ENCODE measurements at regions not wholly inside any gene's neighbourhood (a gene's known extent, or its start where the extent isn't known, plus 50 kb on each side); places are given as distances from the start of the nearest gene placed in this dataset.

DNA sequence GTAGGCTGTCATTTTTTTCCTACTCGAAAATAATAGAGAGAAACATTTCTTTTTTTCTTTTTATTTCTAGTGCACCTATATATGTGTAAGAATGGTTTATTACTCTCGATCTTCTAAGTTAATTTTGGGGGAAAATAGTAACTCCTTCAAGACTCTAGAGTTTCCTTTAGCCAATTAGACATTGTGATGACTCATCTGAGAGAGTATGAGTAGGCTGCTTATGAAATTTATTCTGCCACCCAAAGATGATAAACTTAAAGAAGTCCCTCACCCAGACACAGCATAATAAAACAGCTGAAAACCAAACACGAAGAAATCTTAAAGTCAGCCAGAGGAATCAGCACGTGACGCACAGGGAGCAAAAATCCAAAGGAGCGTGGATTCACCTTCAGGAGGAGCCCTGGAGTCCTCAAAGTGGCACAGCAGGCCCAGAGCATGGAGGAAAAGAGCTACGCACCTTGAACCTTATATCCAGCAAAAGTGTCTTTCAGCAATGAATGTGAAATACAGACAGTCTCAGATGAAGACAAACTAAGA, 81.9 kb downstream of the ERMARD start:
- peaks cover 0 to 6% (median 4%) of the 10 kb centered on the region in 4 experiments for H3K4me1 ChIP-seq (ENCODE audit: control extremely low read depth in 1 of 4, control insufficient read depth in 4 of 4, insufficient read depth in 4 of 4, low read length in 3 of 4)
- H3K36me3 ChIP-seq (ENCODE audit: control insufficient read depth in 4 of 4, insufficient read depth in 4 of 4, low read length in 3 of 4) = no peaks in the 10 kb centered on the region
- H3K27ac ChIP-seq (ENCODE audit: insufficient read depth in 1 of 2, low read depth in 1 of 2, low read length in 2 of 2, poor library complexity in 1 of 2, severe bottlenecking in 2 of 2) = no peak overlapping the region
- no peaks in the 10 kb centered on the region for H3K9me3 ChIP-seq (ENCODE audit: control extremely low read depth in 1 of 5, control insufficient read depth in 4 of 5, insufficient read depth in 2 of 5, low read depth in 1 of 5, low read length in 4 of 5)
- no peak overlapping the region for H3K4me3 ChIP-seq (ENCODE audit: control insufficient read depth in 1 of 7, extremely low read depth in 1 of 7, insufficient read depth in 4 of 7, low read depth in 2 of 7, low read length in 6 of 7)
- ChIA-PET POLR2A (no interaction called here), CTCF (interaction anchor here (1.0 to 1.6 kb wide), 4 partner anchors 22 to 117 kb away, joined by 3 to 8 read pairs (median 4); no protein-coding TSS in a partner anchor)
- peak in 1 of 3 donors; percentile 7 for DNase-seq
- peaks cover 2 to 34% (median 7%) of the 10 kb centered on the region in 5 experiments for H3K27me3 ChIP-seq (replicated peaks in 2 of 5; ENCODE audit: control insufficient read depth in 4 of 5, insufficient read depth in 5 of 5, low read length in 4 of 5)
- WGBS (ENCODE audit: insufficient coverage) = 90% methylated on average over 3 of the region's 7 CpGs

DNA sequence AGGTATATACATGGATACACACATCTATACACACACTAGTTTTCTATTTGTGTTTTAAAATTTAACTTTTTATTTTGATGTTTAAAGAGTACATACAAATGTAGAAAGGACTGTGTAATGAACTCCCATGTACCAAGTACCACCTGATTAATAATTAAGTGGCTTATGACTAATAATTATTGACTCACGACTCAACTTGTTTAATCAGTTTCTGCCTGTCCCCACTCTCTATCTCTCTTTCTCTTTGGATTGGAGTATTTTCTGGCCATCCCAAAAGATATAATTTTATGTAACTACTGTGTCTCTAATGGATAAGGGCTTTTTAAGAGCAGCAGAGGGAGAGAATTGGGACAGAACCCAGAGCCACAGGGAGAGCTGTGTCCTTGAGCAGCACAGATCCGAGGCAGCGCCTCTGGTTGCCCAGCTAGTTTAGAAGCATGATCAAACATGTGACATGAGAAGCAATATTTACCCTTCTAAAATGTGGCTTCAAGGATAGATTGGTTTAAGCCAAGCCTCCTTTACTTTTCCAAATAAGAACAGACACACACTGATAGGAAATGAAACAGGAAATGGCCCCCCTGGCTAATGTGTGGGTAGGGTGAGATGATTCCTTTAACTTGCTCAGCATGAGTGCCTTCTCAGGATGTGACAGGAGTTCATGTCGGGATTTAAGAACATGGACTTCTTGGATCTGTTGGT, 81.0 kb downstream of the ERMARD start:
- ChIA-PET CTCF (interaction anchor here (0.6 to 2.3 kb wide), 27 partner anchors 10 to 698 kb away, joined by 3 to 23 read pairs (median 3); no protein-coding TSS in a partner anchor), POLR2A (no interaction called here)
- no peak overlapping the region for H3K4me3 ChIP-seq (ENCODE audit: control insufficient read depth in 1 of 7, extremely low read depth in 1 of 7, insufficient read depth in 4 of 7, low read depth in 2 of 7, low read length in 6 of 7)
- H3K9me3 ChIP-seq (ENCODE audit: control extremely low read depth in 1 of 5, control insufficient read depth in 4 of 5, insufficient read depth in 2 of 5, low read depth in 1 of 5, low read length in 4 of 5) = no peaks in the 10 kb centered on the region
- H3K27me3 ChIP-seq (replicated peaks in 2 of 5; ENCODE audit: control insufficient read depth in 4 of 5, insufficient read depth in 5 of 5, low read length in 4 of 5) = peaks cover 2 to 26% (median 7%) of the 10 kb centered on the region in 5 experiments
- H3K4me1 ChIP-seq (ENCODE audit: control extremely low read depth in 1 of 4, control insufficient read depth in 4 of 4, insufficient read depth in 4 of 4, low read length in 3 of 4) = peaks cover 0 to 6% (median 4%) of the 10 kb centered on the region in 4 experiments
- H3K36me3 ChIP-seq (ENCODE audit: control insufficient read depth in 4 of 4, insufficient read depth in 4 of 4, low read length in 3 of 4) = no peaks in the 10 kb centered on the region
- no peak overlapping the region for H3K27ac ChIP-seq (ENCODE audit: insufficient read depth in 1 of 2, low read depth in 1 of 2, low read length in 2 of 2, poor library complexity in 1 of 2, severe bottlenecking in 2 of 2)
- no peak for DNase-seq
- WGBS (ENCODE audit: insufficient coverage) = 59% methylated on average over 3 of the region's 4 CpGs

- H3K9me3 ChIP-seq (ENCODE audit: control extremely low read depth in 1 of 5, control insufficient read depth in 4 of 5, insufficient read depth in 2 of 5, low read depth in 1 of 5, low read length in 4 of 5) = peaks cover 0 to 3% (median 0%) of the 10 kb centered on the region in 5 experiments
Observed at GRCh38 chr6:169831450-169832246, 80.2 kb downstream of the ERMARD start.

More at GRCh38 chr6:169831450-169832246, 80.2 kb downstream of the ERMARD start:
- ChIA-PET CTCF (interaction anchor here (0.6 to 2.3 kb wide), 33 partner anchors 11 to 699 kb away, joined by 3 to 23 read pairs (median 4); no protein-coding TSS in a partner anchor), POLR2A (interaction anchor here (0.6 kb wide), 1 partner anchor 476 kb away, joined by 3 read pairs; no protein-coding TSS in a partner anchor)
- 40% methylated on average over 30 of the region's 32 CpGs for WGBS (ENCODE audit: insufficient coverage)
- Histone ChIP-seq H3K4me3 (ENCODE audit: control insufficient read depth in 1 of 7, extremely low read depth in 1 of 7, insufficient read depth in 4 of 7, low read depth in 2 of 7, low read length in 6 of 7) (no peak overlapping the region), H3K36me3 (ENCODE audit: control insufficient read depth in 4 of 4, insufficient read depth in 4 of 4, low read length in 3 of 4) (no peaks in the 10 kb centered on the region), H3K27me3 (replicated peaks in 2 of 5; ENCODE audit: control insufficient read depth in 4 of 5, insufficient read depth in 5 of 5, low read length in 4 of 5) (peaks cover 2 to 26% (median 7%) of the 10 kb centered on the region in 5 experiments), H3K27ac (ENCODE audit: insufficient read depth in 1 of 2, low read depth in 1 of 2, low read length in 2 of 2, poor library complexity in 1 of 2, severe bottlenecking in 2 of 2) (no peak overlapping the region), H3K4me1 (ENCODE audit: control extremely low read depth in 1 of 4, control insufficient read depth in 4 of 4, insufficient read depth in 4 of 4, low read length in 3 of 4) (peaks cover 0 to 6% (median 4%) of the 10 kb centered on the region in 4 experiments)
- peak; percentile 54 to 74 (median 65) for DNase-seq
